NB4 (cell line): ENCODE measurements at regions not wholly inside any gene's neighbourhood (a gene's known extent, or its start where the extent isn't known, plus 50 kb on each side); places are given as distances from the start of the nearest gene placed in this dataset.

Experiments
- DNase-seq: peaks from one replicate; pipeline ENCODE4 v3.0.0; 2010; ENCODE audit warnings: low read depth
- H3K4me3 ChIP-seq: one replicate; pipeline ENCODE4 v1.5.1; 2011; ENCODE audit warnings: mild to moderate bottlenecking, low read depth, low read length, moderate library complexity
- CTCF ChIP-seq: IDR thresholded peaks from one replicate; pipeline ENCODE4 v1.5.1; 2012; ENCODE audit warnings: low read depth, low read length
- MYC ChIP-seq: IDR thresholded peaks from 2 replicates; pipeline ENCODE4 v1.6.1; 2011; ENCODE audit warnings: low read depth, low read length
- POLR2A ChIP-seq: IDR thresholded peaks from 2 replicates; pipeline ENCODE4 v1.6.1; 2011; ENCODE audit warnings: mild to moderate bottlenecking; ENCODE audit not compliant: insufficient read length; ENCODE audit errors: extremely low read depth
- TF ChIP-seq, protein P1 (sequence below): IDR thresholded peaks from 2 replicates; pipeline ENCODE4 v1.6.1; 2011; ENCODE audit warnings: low read depth, low read length

GRCh38 chr20:12924126-12924525 is 84.6 kb upstream of the SPTLC3 start:
- no peak for DNase-seq
- no peak for TF ChIP-seq CTCF
- TF ChIP-seq MYC = no peak
- TF ChIP-seq, protein P1, sequence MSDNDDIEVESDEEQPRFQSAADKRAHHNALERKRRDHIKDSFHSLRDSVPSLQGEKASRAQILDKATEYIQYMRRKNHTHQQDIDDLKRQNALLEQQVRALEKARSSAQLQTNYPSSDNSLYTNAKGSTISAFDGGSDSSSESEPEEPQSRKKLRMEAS = no peak
- TF ChIP-seq POLR2A = no peak
- H3K4me3 ChIP-seq = no peak overlapping the region

DNA sequence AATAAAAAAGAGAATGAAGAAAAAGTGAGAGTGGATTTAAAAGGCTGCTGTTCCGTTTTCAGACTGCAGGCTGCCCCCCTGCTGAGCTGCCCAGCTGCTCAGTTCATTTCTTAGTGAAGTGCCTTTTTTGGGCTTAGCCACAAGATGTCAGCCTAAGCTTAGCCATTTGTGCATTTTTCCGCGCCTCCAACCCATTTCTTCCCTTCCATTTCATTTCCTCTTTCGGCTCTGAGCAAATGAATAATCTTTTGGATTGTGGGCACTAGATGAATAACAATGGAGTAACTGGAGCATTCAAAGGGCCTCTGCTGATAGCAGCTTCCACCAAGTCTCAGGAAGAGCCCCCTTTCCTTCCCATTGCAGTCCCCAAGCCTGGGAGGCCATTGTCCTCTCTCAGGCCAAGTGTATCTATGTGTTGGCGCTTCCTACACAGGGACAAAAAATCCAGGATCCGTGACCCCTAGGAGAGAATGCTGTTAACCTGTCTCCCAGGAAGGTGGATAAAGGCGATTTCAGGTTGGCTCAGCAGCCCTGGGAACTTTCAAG is 83.5 kb upstream of the SPTLC3 start:
- peak; percentile 83 for DNase-seq
- no peak overlapping the region for H3K4me3 ChIP-seq
- TF ChIP-seq, protein P1 = peak; percentile 34; the same call in 1 of the 2 replicates
- TF ChIP-seq CTCF (peak; percentile 72), MYC (peak; percentile 29; the same call in 1 of the 2 replicates), POLR2A (no peak)

GRCh38 chr20:12925863-12926793 is 82.6 kb upstream of the SPTLC3 start:
- DNase-seq = no peak
- TF ChIP-seq, protein P1 = no peak
- TF ChIP-seq POLR2A = no peak
- TF ChIP-seq CTCF = no peak
- no peak for TF ChIP-seq MYC
- no peak overlapping the region for H3K4me3 ChIP-seq

DNA sequence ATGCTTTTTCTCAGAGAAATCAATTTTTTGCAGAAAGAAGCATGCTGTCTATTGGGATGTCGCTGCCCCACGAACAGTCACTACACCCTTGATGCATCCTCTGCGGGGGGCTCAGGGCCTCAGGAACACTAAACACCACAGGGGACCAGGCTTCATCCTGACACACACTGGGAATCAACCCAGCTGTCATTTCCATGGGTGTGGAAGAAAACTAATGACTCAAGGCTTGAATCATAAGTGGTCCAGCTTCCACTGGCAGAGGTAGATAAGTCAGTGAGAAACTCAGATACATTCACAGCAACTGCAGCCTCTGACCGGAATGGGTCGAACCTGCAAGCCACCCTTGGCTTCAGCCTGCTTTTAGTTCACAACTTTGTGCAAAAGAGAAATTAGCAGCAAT is 81.3 kb upstream of the SPTLC3 start:
- no peak for DNase-seq
- H3K4me3 ChIP-seq = no peak overlapping the region
- TF ChIP-seq MYC (no peak), POLR2A (no peak), CTCF (no peak)
- TF ChIP-seq, protein P1 = no peak

GRCh38 chr20:12928358-12928754 is 80.4 kb upstream of the SPTLC3 start:
- TF ChIP-seq POLR2A = no peak
- TF ChIP-seq CTCF = no peak
- TF ChIP-seq, protein P1 = no peak
- no peak for TF ChIP-seq MYC
- no peak for DNase-seq
- no peak overlapping the region for H3K4me3 ChIP-seq
